Stimulated activated CD4-positive, alpha-beta T cell treated with anti-CD3 and anti-CD28 coated beads, Interleukin-15, amount 100 ng/mL, for 48 hours (primary cell): ENCODE measurements at regions not wholly inside any gene's neighbourhood (a gene's known extent, or its start where the extent isn't known, plus 50 kb on each side); places are given as distances from the start of the nearest gene placed in this dataset.

Experiments
- DNase-seq, 2 donors: peaks; one replicate each; pipeline ENCODE4 v3.0.0-alpha.2; 2020; ENCODE audit warnings: low read depth in 2 of 2

- DNase-seq = no peak
These were observed 407.6 kb upstream of the BOD1L1 start for GRCh38 chr4:14035076-14035475.

GRCh38 chr4:14043203-14043602, 415.7 kb upstream of the BOD1L1 start:
- DNase-seq = no peak

- no peak for DNase-seq
These were observed 419.1 kb upstream of the BOD1L1 start for GRCh38 chr4:14046642-14047041.

GRCh38 chr4:14047840-14048239, 420.3 kb upstream of the BOD1L1 start:
- no peak for DNase-seq

- no peak for DNase-seq
These were observed 422.4 kb upstream of the BOD1L1 start for GRCh38 chr4:14049946-14050345.

GRCh38 chr4:14053291-14053690, 425.8 kb upstream of the BOD1L1 start:
- DNase-seq = no peak

GRCh38 chr4:14054391-14054790, 426.9 kb upstream of the BOD1L1 start:
- DNase-seq = no peak

- DNase-seq = no peak
These were observed 431.5 kb upstream of the BOD1L1 start for GRCh38 chr4:14059006-14059405.

GRCh38 chr4:14064984-14065383, 437.5 kb upstream of the BOD1L1 start:
- DNase-seq = no peak

GRCh38 chr4:14065406-14065805, 437.9 kb upstream of the BOD1L1 start:
- no peak for DNase-seq

- DNase-seq = no peak
These were observed 439.5 kb upstream of the BOD1L1 start for GRCh38 chr4:14066979-14067378.

- no peak for DNase-seq
These were observed 442.4 kb upstream of the BOD1L1 start for GRCh38 chr4:14069886-14070285.

- DNase-seq = no peak
These were observed 442.9 kb upstream of the BOD1L1 start for GRCh38 chr4:14070289-14070880.

GRCh38 chr4:14072506-14072905, 445.0 kb upstream of the BOD1L1 start:
- no peak for DNase-seq

- DNase-seq = no peak
These were observed 449.3 kb upstream of the BOD1L1 start for GRCh38 chr4:14076776-14077175.

- no peak for DNase-seq
These were observed 450.8 kb upstream of the BOD1L1 start for GRCh38 chr4:14078326-14078725.

- DNase-seq = no peak
These were observed 452.1 kb upstream of the BOD1L1 start for GRCh38 chr4:14079601-14080000.

GRCh38 chr4:14083150-14083549, 455.6 kb upstream of the BOD1L1 start:
- DNase-seq = no peak

GRCh38 chr4:14084598-14084997, 457.1 kb upstream of the BOD1L1 start:
- no peak for DNase-seq

- DNase-seq = no peak
These were observed 459.9 kb upstream of the BOD1L1 start for GRCh38 chr4:14087459-14087858.

GRCh38 chr4:14087921-14088320, 460.4 kb upstream of the BOD1L1 start:
- DNase-seq = no peak

GRCh38 chr4:14091531-14091930, 464.0 kb upstream of the BOD1L1 start:
- DNase-seq = no peak

- DNase-seq = no peak
These were observed 464.4 kb upstream of the BOD1L1 start for GRCh38 chr4:14091966-14092365.

- DNase-seq = no peak
These were observed 465.2 kb upstream of the BOD1L1 start for GRCh38 chr4:14092741-14093140.
